T-helper 1 cell treated with Interleukin-12 subunit alpha and Interleukin-12 subunit beta and Interleukin-4 antibody, amounts not matched to agents 30 μg/mL and 1 μg/mL, for 36 hours (primary cell): ENCODE measurements at regions not wholly inside any gene's neighbourhood (a gene's known extent, or its start where the extent isn't known, plus 50 kb on each side); places are given as distances from the start of the nearest gene placed in this dataset.

Experiments used
- H3K27ac Mint-ChIP-seq: one replicate; pipeline ENCODE4 v1.8.0; 2021; ENCODE audit warnings: mild to moderate bottlenecking, mixed read lengths
- H3K27me3 Mint-ChIP-seq: one replicate; pipeline ENCODE4 v1.8.0; 2021; ENCODE audit warnings: low read depth, mixed read lengths
- H3K36me3 Mint-ChIP-seq: one replicate; pipeline ENCODE4 v1.8.0; 2021; ENCODE audit warnings: low read depth, mixed read lengths
- H3K4me1 Mint-ChIP-seq: one replicate; pipeline ENCODE4 v1.8.0; 2021; ENCODE audit warnings: low read depth, mixed read lengths
- H3K4me3 Mint-ChIP-seq: one replicate; pipeline ENCODE4 v1.8.0; 2021; ENCODE audit warnings: mild to moderate bottlenecking, moderate library complexity, mixed read lengths
- H3K9me3 Mint-ChIP-seq: one replicate; pipeline ENCODE4 v1.8.0; 2021; ENCODE audit warnings: mixed read lengths

DNA sequence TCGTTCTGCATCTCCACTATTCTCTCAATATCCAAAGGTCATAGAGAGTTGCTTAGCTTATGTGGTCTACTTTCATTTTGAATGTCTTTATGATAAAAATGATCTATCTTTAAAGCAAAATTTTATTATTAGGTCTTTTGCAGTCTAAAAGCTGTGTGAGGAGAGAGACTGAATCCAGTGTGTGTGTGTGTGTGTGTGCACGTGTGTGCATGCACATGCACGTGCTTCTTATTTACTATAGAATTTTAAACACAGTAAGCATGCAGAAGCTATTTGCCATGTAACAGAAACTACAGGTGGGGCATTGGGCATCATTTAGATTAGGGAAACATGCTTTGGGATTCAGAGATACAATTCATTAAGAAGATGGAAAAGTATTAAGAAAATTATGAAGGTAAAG is 136.0 kb upstream of the SPRY2 start:
- Mint-ChIP-seq H3K36me3 (no peaks in the 10 kb centered on the region), H3K4me1 (no peaks in the 10 kb centered on the region), H3K9me3 (no peaks in the 10 kb centered on the region), H3K4me3 (no peak overlapping the region), H3K27me3 (no peaks in the 10 kb centered on the region), H3K27ac (no peak overlapping the region)

DNA sequence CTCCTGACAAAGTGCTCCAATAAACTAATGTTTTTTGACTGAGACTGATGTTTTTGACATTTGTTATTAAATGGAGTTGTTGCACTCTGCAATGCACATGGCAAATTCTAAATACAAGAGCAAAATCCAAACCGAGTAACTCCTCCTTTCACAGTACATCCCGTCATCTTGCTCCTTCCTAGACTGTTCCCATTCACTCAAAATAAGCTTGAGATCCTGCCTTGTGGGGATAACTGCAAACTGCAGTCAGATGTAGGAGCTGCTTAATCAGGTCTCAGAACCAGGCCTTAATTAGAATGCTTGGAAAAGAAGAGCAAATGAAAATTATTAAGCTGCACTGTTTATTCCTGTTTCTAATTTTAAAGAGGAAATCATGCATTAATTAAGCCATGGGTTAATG is 134.8 kb upstream of the SPRY2 start:
- Mint-ChIP-seq H3K27ac (no peak overlapping the region), H3K4me3 (no peak overlapping the region), H3K9me3 (no peaks in the 10 kb centered on the region), H3K4me1 (no peaks in the 10 kb centered on the region), H3K36me3 (no peaks in the 10 kb centered on the region), H3K27me3 (no peaks in the 10 kb centered on the region)

- no peaks in the 10 kb centered on the region for H3K36me3 Mint-ChIP-seq
- no peaks in the 10 kb centered on the region for H3K27me3 Mint-ChIP-seq
- H3K4me3 Mint-ChIP-seq: no peak overlapping the region
- no peak overlapping the region for H3K27ac Mint-ChIP-seq
- no peaks in the 10 kb centered on the region for H3K9me3 Mint-ChIP-seq
- no peaks in the 10 kb centered on the region for H3K4me1 Mint-ChIP-seq
Measured at GRCh38 chr13:80473695-80474094, 132.8 kb upstream of the SPRY2 start.

DNA sequence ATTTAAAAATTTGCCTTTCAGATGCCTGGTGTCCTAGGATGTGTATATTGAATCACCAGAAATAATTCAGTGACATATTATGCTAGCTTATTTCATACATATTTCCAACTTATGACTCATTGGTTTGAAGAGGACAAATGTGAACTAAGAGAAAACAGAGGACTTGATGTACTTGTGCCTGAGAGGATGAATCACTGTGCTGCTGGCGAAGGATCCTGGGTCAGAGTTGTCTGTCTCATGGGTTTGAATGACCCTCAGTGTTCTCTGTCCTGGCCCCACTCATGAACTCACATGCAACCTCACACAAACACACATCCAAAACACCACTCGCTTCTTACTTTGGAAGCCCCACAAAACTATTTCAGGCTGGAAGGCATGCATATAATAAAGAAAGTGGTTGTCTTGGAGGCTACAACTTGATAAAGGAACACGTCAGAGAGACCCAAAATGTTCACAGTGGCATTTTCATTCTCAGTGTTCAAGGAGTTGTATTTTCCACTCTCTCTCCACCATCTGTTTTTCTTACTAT is 129.0 kb upstream of the SPRY2 start:
- Mint-ChIP-seq H3K27me3 (no peaks in the 10 kb centered on the region), H3K4me3 (no peak overlapping the region), H3K27ac (no peak overlapping the region), H3K4me1 (no peaks in the 10 kb centered on the region), H3K9me3 (peaks cover 4% of the 10 kb centered on the region), H3K36me3 (no peaks in the 10 kb centered on the region)

DNA sequence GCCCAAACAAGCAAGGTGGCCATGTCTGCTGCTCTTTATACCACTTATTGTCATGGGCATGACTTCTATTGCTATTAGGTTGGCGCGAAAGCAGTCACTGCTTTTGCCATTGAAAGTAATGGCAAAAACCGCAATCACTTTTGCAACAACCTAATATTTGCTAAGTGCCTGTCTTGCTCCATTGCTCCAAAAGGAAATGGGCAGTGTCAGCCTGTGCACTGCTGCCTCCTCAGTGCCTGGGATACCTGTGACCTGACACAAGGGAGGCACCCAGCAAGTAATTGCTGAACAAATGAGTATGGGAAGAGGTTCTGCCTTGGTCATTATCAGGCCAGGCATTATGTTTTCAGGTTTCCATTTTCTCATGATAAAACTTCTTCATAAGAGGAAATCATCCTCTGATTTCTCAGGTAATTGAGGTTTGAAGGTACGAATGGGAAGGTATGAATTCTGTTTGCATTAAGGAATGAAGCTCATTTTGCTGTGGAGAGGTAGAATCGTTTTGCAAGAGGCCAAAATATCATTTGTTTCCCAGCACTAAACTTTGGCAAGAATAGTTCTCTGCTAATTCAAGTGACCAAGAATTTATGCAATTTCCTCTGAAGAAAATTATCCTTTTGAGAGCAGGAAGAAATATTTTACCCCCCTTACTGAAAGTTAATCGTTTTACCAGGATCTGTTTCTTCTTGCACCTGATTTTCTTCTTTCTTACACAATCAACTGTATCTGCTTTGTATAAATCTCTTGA is 128.4 kb upstream of the SPRY2 start:
- H3K4me1 Mint-ChIP-seq: no peaks in the 10 kb centered on the region
- no peaks in the 10 kb centered on the region for H3K27me3 Mint-ChIP-seq
- H3K4me3 Mint-ChIP-seq: no peak overlapping the region
- H3K36me3 Mint-ChIP-seq: no peaks in the 10 kb centered on the region
- peaks cover 4% of the 10 kb centered on the region for H3K9me3 Mint-ChIP-seq
- no peak overlapping the region for H3K27ac Mint-ChIP-seq

- peaks cover 4% of the 10 kb centered on the region for H3K9me3 Mint-ChIP-seq
- H3K36me3 Mint-ChIP-seq: no peaks in the 10 kb centered on the region
- H3K4me3 Mint-ChIP-seq: no peak overlapping the region
- no peaks in the 10 kb centered on the region for H3K4me1 Mint-ChIP-seq
- H3K27ac Mint-ChIP-seq: no peak overlapping the region
- H3K27me3 Mint-ChIP-seq: no peaks in the 10 kb centered on the region
Measured at GRCh38 chr13:80465321-80465720, 124.4 kb upstream of the SPRY2 start.

DNA sequence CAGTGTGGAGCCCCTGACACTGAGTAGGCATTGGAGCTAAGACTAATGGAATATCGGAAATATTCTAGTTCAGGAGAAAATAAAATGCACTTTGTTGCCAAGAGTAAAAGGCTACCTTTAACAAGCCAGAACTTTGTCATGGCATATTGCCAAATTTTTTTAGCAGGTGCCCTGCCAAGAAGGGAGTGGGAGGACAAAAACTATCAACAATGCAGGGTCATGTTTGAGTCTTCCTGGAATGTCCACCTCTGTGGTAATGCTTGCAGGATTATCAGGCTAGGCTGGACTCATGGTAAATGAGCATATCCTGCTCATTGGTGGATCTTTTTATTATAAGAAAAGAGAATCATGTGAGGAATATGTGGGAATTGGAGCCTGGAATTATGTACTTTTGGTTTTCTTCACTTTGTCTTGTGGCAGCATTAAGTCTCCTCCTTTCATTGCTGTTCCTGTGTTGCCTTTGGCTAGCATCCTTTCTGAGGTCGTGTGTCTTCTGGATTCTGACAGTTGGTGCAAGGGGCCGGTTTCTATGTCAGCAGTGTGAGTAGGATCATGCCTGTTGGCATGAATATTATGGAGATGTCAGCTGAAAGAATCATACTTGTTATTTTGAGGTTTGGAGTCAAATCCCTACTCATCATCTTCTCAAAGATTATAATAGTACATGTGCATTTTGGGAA is 122.9 kb upstream of the SPRY2 start:
- H3K36me3 Mint-ChIP-seq: no peaks in the 10 kb centered on the region
- H3K4me1 Mint-ChIP-seq: no peaks in the 10 kb centered on the region
- peaks cover 4% of the 10 kb centered on the region for H3K9me3 Mint-ChIP-seq
- no peak overlapping the region for H3K4me3 Mint-ChIP-seq
- H3K27ac Mint-ChIP-seq: no peak overlapping the region
- H3K27me3 Mint-ChIP-seq: no peaks in the 10 kb centered on the region

GRCh38 chr13:80462567-80462966 is 121.6 kb upstream of the SPRY2 start:
- no peak overlapping the region for H3K4me3 Mint-ChIP-seq
- no peaks in the 10 kb centered on the region for H3K36me3 Mint-ChIP-seq
- peaks cover 4% of the 10 kb centered on the region for H3K9me3 Mint-ChIP-seq
- H3K27ac Mint-ChIP-seq: no peak overlapping the region
- H3K27me3 Mint-ChIP-seq: no peaks in the 10 kb centered on the region
- no peaks in the 10 kb centered on the region for H3K4me1 Mint-ChIP-seq

GRCh38 chr13:80462037-80462436 is 121.1 kb upstream of the SPRY2 start:
- Mint-ChIP-seq H3K36me3 (no peaks in the 10 kb centered on the region), H3K27ac (no peak overlapping the region), H3K27me3 (no peaks in the 10 kb centered on the region), H3K4me3 (no peak overlapping the region), H3K4me1 (no peaks in the 10 kb centered on the region), H3K9me3 (peaks cover 4% of the 10 kb centered on the region)

- Mint-ChIP-seq H3K27me3 (no peaks in the 10 kb centered on the region), H3K27ac (no peak overlapping the region)
Measured at GRCh38 chr13:80458543-80458942, 117.6 kb upstream of the SPRY2 start.

GRCh38 chr13:80454245-80454644 is 113.3 kb upstream of the SPRY2 start:
- no peak overlapping the region for H3K27ac Mint-ChIP-seq
- no peaks in the 10 kb centered on the region for H3K9me3 Mint-ChIP-seq
- H3K4me3 Mint-ChIP-seq: no peak overlapping the region
- H3K4me1 Mint-ChIP-seq: no peaks in the 10 kb centered on the region
- no peaks in the 10 kb centered on the region for H3K36me3 Mint-ChIP-seq
- no peaks in the 10 kb centered on the region for H3K27me3 Mint-ChIP-seq

More at GRCh38 chr13:80458543-80458942, 117.6 kb upstream of the SPRY2 start:
- Mint-ChIP-seq H3K4me1 (no peaks in the 10 kb centered on the region), H3K36me3 (no peaks in the 10 kb centered on the region), H3K9me3 (no peaks in the 10 kb centered on the region), H3K4me3 (no peak overlapping the region)

GRCh38 chr13:80452279-80452678 is 111.4 kb upstream of the SPRY2 start:
- Mint-ChIP-seq H3K9me3 (no peaks in the 10 kb centered on the region), H3K4me3 (no peak overlapping the region), H3K27ac (no peak overlapping the region), H3K36me3 (no peaks in the 10 kb centered on the region), H3K4me1 (no peaks in the 10 kb centered on the region), H3K27me3 (no peaks in the 10 kb centered on the region)

DNA sequence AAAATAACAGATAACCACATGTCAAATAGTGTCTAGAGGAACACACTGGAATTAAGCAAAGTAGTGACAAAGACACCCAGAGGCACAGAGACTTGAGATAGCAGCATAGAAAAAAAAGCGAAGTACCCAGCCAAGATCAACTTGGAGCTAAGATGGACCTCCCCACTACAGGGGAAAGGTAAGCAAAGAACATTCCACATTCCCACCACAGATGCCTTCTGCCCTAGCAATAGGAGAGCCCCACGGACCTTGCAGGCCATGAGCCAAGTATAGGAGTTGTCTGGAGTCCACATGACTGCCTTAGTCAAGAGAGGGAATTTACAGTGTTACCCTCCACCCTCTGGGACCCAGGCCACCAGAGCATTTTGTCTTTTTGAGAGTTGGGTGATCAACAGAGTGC is 110.7 kb upstream of the SPRY2 start:
- no peaks in the 10 kb centered on the region for H3K4me1 Mint-ChIP-seq
- no peaks in the 10 kb centered on the region for H3K27me3 Mint-ChIP-seq
- H3K27ac Mint-ChIP-seq: no peak overlapping the region
- no peaks in the 10 kb centered on the region for H3K36me3 Mint-ChIP-seq
- no peak overlapping the region for H3K4me3 Mint-ChIP-seq
- H3K9me3 Mint-ChIP-seq: no peaks in the 10 kb centered on the region

DNA sequence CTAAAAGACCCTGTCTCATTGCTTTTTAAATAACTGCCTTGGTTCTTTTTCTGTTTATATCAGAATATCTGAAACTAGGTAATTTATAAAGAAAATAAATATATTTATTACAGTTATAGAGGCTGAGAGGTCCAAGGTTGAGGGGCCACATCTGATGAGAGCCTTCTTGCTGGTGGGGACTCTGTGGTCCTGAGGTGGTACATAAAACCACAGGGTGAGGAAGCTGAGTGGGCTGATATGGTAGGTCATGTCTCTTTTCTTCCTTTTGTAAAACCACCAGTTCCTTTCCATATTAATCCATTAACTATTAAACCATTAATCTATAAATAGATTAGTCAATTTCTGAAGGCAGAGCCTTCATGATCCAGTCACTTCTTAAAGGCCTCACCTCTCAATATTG is 109.5 kb upstream of the SPRY2 start:
- Mint-ChIP-seq H3K27me3 (no peaks in the 10 kb centered on the region), H3K27ac (no peak overlapping the region), H3K9me3 (no peaks in the 10 kb centered on the region), H3K36me3 (no peaks in the 10 kb centered on the region), H3K4me1 (no peaks in the 10 kb centered on the region), H3K4me3 (no peak overlapping the region)

GRCh38 chr13:80448725-80449124 is 107.8 kb upstream of the SPRY2 start:
- Mint-ChIP-seq H3K36me3 (no peaks in the 10 kb centered on the region), H3K4me3 (no peak overlapping the region), H3K27ac (no peak overlapping the region), H3K27me3 (no peaks in the 10 kb centered on the region), H3K4me1 (no peaks in the 10 kb centered on the region), H3K9me3 (no peaks in the 10 kb centered on the region)
